ENCODE measurements at regions not wholly inside any gene's neighbourhood (a gene's known extent, or its start where the extent isn't known, plus 50 kb on each side); places are given as distances from the start of the nearest gene placed in this dataset.

DNA sequence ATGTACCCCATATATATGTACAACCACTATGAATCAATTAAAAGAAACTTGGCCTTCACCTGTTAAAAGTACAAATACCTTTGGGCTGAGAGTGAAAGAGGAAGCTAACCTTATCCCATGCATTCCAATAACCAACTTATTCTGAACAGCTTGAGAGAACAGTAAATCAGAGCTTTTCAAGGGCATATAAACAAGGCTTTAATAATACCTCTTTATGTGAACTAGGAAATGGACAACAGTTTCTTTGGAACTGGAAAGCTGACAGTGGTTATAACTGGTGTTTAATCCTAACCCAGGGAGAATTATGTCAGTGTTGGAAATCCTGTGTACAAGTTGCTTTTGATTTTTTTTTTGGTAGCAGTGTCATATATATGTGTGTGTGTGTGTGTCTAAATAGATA lies 170.5 kb downstream of the TFAP2B start:
- Mint-ChIP-seq H3K4me1 (no peaks in the 10 kb centered on the region), H3K4me3 (no peak overlapping the region), H3K27me3 (peaks cover 3% of the 10 kb centered on the region), H3K9me3 (ENCODE audit: insufficient read depth) (no peaks in the 10 kb centered on the region), H3K27ac (no peak overlapping the region)
- ChIA-PET POLR2A (no interaction called here), CTCF (no interaction called here)
- ATAC-seq (ENCODE audit: low read depth) (no peak), DNase-seq (no peak)
- no peak overlapping the region for H3K4me3 ChIP-seq (ENCODE audit: control extremely low read depth in 1 of 5, extremely low read depth in 1 of 5, insufficient read depth in 1 of 5, low read depth in 2 of 5, low read length in 4 of 5)
- intact Hi-C loops (cut with micrococcal nuclease): no loop called here
- no peaks in the 10 kb centered on the region for H4K20me1 ChIP-seq (ENCODE audit: control insufficient read depth, insufficient read depth, low read length, poor library complexity, severe bottlenecking)
- no peak overlapping the region for H2AFZ ChIP-seq (ENCODE audit: insufficient read depth, low read depth, low read length, poor library complexity, severe bottlenecking)
- no peak overlapping the region for H3K4me2 ChIP-seq (replicated peaks; ENCODE audit: low read depth, low read length, poor library complexity, severe bottlenecking)
- H3K79me2 ChIP-seq (ENCODE audit: control insufficient read depth, insufficient read depth, low read length): no peaks in the 10 kb centered on the region
- no peaks in the 10 kb centered on the region for H3K4me1 ChIP-seq (ENCODE audit: control insufficient read depth in 2 of 2, insufficient read depth in 2 of 2, low read length in 2 of 2)
- H3K27me3 ChIP-seq (replicated peaks in 1 of 4; ENCODE audit: control extremely low read depth in 1 of 4, control insufficient read depth in 3 of 4, insufficient read depth in 4 of 4, low read length in 3 of 4): no peaks in the 10 kb centered on the region
- no peaks in the 10 kb centered on the region for H3K36me3 ChIP-seq (replicated peaks in 1 of 2; ENCODE audit: control extremely low read depth in 1 of 2, control insufficient read depth in 1 of 2, extremely low read depth in 1 of 2, insufficient read depth in 2 of 2, low read length in 1 of 2)
- H3K27ac ChIP-seq (ENCODE audit: low read length in 2 of 2): no peak overlapping the region
- TF ChIP-seq, protein P1, sequence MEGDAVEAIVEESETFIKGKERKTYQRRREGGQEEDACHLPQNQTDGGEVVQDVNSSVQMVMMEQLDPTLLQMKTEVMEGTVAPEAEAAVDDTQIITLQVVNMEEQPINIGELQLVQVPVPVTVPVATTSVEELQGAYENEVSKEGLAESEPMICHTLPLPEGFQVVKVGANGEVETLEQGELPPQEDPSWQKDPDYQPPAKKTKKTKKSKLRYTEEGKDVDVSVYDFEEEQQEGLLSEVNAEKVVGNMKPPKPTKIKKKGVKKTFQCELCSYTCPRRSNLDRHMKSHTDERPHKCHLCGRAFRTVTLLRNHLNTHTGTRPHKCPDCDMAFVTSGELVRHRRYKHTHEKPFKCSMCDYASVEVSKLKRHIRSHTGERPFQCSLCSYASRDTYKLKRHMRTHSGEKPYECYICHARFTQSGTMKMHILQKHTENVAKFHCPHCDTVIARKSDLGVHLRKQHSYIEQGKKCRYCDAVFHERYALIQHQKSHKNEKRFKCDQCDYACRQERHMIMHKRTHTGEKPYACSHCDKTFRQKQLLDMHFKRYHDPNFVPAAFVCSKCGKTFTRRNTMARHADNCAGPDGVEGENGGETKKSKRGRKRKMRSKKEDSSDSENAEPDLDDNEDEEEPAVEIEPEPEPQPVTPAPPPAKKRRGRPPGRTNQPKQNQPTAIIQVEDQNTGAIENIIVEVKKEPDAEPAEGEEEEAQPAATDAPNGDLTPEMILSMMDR (IDR thresholded peaks at IDR 0.05): no peak
- TF ChIP-seq EZH2 (IDR thresholded peaks at IDR 0.05; ENCODE audit: borderline replicate concordance, insufficient read depth, low read depth, low read length, poor library complexity, severe bottlenecking): no peak
- H3K9ac ChIP-seq (ENCODE audit: low read length): no peak overlapping the region
- H3K9me3 ChIP-seq (ENCODE audit: control extremely low read depth in 1 of 3, control insufficient read depth in 2 of 3, insufficient read depth in 1 of 3, low read length in 2 of 3): peaks cover 0 to 2% (median 0%) of the 10 kb centered on the region in 3 donors

DNA sequence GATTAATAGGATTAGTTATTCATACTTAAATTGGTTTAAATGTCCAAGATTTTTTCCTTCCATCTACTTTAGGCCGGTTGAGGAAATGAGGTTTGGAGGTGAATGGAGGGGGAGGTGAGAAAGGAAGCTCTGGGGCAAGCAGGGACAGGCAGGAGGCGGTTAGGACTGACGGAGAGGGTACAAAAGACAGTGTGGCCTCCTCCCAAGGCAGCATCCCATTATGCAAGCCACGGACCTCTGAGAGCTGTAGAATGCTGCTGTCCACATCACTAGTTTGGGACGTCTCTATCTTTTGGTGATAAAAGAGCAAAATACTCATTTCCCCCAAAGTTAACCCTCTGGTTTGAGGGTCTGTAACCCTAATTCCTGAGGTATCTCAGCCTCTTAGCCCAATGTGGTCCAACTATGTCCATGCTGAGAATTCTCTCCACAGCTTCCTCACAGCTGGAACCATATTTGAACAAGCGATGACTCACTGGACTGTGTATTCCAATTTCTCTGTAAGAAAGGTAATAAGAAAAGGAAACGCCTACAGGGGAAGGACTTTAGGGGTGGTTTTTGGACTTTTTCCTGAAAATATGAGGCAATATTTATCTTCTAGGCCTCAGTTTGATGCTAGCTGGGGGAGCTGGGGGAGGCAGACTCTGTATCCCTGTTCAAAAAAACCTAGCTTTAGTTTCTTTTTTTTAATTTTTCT lies 172.2 kb downstream of the TFAP2B start:
- no peak for TF ChIP-seq EZH2 (IDR thresholded peaks at IDR 0.05; ENCODE audit: borderline replicate concordance, insufficient read depth, low read depth, low read length, poor library complexity, severe bottlenecking)
- TF ChIP-seq, protein P1 (IDR thresholded peaks at IDR 0.05): no peak

More for the DNA sequence above, 172.2 kb downstream of the TFAP2B start:
- Mint-ChIP-seq H3K4me1 (no peaks in the 10 kb centered on the region), H3K4me3 (no peak overlapping the region), H3K27ac (no peak overlapping the region), H3K27me3 (no peaks in the 10 kb centered on the region), H3K9me3 (ENCODE audit: insufficient read depth) (no peaks in the 10 kb centered on the region)
- no peak overlapping the region for H3K27ac ChIP-seq (ENCODE audit: low read length in 2 of 2)
- no peak for ATAC-seq (ENCODE audit: low read depth)
- intact Hi-C loops (cut with micrococcal nuclease): no loop called here
- no peak overlapping the region for H3K9ac ChIP-seq (ENCODE audit: low read length)
- H4K20me1 ChIP-seq (ENCODE audit: control insufficient read depth, insufficient read depth, low read length, poor library complexity, severe bottlenecking): no peaks in the 10 kb centered on the region
- POLR2A ChIA-PET: no interaction called here
- CTCF ChIA-PET: no interaction called here
- H3K4me2 ChIP-seq (replicated peaks; ENCODE audit: low read depth, low read length, poor library complexity, severe bottlenecking): no peak overlapping the region
- 90% methylated on average over 3 of the region's 7 CpGs for WGBS (ENCODE audit: insufficient coverage)
- no peak for DNase-seq
- no peak overlapping the region for H2AFZ ChIP-seq (ENCODE audit: insufficient read depth, low read depth, low read length, poor library complexity, severe bottlenecking)
- no peaks in the 10 kb centered on the region for H3K4me1 ChIP-seq (ENCODE audit: control insufficient read depth in 2 of 2, insufficient read depth in 2 of 2, low read length in 2 of 2)
- no peak overlapping the region for H3K4me3 ChIP-seq (ENCODE audit: control extremely low read depth in 1 of 5, extremely low read depth in 1 of 5, insufficient read depth in 1 of 5, low read depth in 2 of 5, low read length in 4 of 5)
- no peaks in the 10 kb centered on the region for H3K36me3 ChIP-seq (replicated peaks in 1 of 2; ENCODE audit: control extremely low read depth in 1 of 2, control insufficient read depth in 1 of 2, extremely low read depth in 1 of 2, insufficient read depth in 2 of 2, low read length in 1 of 2)
- H3K27me3 ChIP-seq (replicated peaks in 1 of 4; ENCODE audit: control extremely low read depth in 1 of 4, control insufficient read depth in 3 of 4, insufficient read depth in 4 of 4, low read length in 3 of 4): no peaks in the 10 kb centered on the region
- no peaks in the 10 kb centered on the region for H3K79me2 ChIP-seq (ENCODE audit: control insufficient read depth, insufficient read depth, low read length)
- peaks cover 0 to 2% (median 0%) of the 10 kb centered on the region in 3 donors for H3K9me3 ChIP-seq (ENCODE audit: control extremely low read depth in 1 of 3, control insufficient read depth in 2 of 3, insufficient read depth in 1 of 3, low read length in 2 of 3)

All from B cell (primary cell).